ENCODE measurements at regions not wholly inside any gene's neighbourhood (a gene's known extent, or its start where the extent isn't known, plus 50 kb on each side); places are given as distances from the start of the nearest gene placed in this dataset.

GRCh38 chr1:228804640-228805413 lies 69.5 kb downstream of the RHOU start:
- no peak overlapping the region for H3K27ac ChIP-seq
- TF ChIP-seq ZFX (IDR thresholded peaks at IDR 0.05) (no peak), CTCF (conservative IDR thresholded peaks at IDR 0.05) (no peak)

GRCh38 chr1:228807904-228808605 lies 72.8 kb downstream of the RHOU start:
- TF ChIP-seq CTCF (conservative IDR thresholded peaks at IDR 0.05) (no peak), ZFX (IDR thresholded peaks at IDR 0.05) (no peak)

GRCh38 chr1:228809621-228810394 lies 74.5 kb downstream of the RHOU start:
- TF ChIP-seq ZFX (IDR thresholded peaks at IDR 0.05) (no peak), CTCF (conservative IDR thresholded peaks at IDR 0.05) (no peak)
- H3K27ac ChIP-seq: no peak overlapping the region

More at GRCh38 chr1:228807904-228808605, 72.8 kb downstream of the RHOU start:
- H3K27ac ChIP-seq: no peak overlapping the region

GRCh38 chr1:228810395-228810758 lies 75.1 kb downstream of the RHOU start:
- no peak overlapping the region for H3K27ac ChIP-seq
- TF ChIP-seq CTCF (conservative IDR thresholded peaks at IDR 0.05) (no peak), ZFX (IDR thresholded peaks at IDR 0.05) (no peak)

- H3K27ac ChIP-seq: no peak overlapping the region
- TF ChIP-seq CTCF (conservative IDR thresholded peaks at IDR 0.05): no peak
- no peak for TF ChIP-seq ZFX (IDR thresholded peaks at IDR 0.05)
These were observed 75.8 kb downstream of the RHOU start for GRCh38 chr1:228810878-228811711.

- H3K27ac ChIP-seq: no peak overlapping the region
- TF ChIP-seq ZFX (IDR thresholded peaks at IDR 0.05) (no peak), CTCF (conservative IDR thresholded peaks at IDR 0.05) (no peak)
These were observed 76.5 kb downstream of the RHOU start for GRCh38 chr1:228811712-228812305.

Measured in C4-2B (cell line).